Activated CD8-positive, alpha-beta memory T cell treated with anti-CD3 and anti-CD28 coated beads, Interleukin-2, amount 50 U/mL, for 4 hours (primary cell): ENCODE measurements at regions not wholly inside any gene's neighbourhood (a gene's known extent, or its start where the extent isn't known, plus 50 kb on each side); places are given as distances from the start of the nearest gene placed in this dataset.

Experiments
- DNase-seq: peaks from one replicate; pipeline ENCODE4 v3.0.0-alpha.2; 2020

DNA sequence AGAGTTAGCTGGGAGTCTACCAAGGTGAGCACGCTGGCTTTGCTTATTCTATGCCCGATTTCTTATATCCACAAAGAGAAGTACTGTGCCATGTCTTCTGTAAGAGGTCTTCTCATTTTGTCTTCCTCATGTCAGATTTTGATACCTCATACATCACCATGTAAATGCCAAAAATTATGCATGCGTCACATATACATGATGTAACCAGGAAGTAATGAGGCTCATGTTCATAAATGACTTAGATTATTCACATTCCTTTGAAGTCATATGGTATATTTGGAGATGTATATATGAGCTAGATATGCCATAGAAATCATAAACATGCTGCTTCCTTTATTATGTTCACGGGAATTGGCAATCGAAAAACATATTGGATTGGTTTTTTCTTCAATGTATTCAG, 97.7 kb upstream of the CELF2 start:
- no peak for DNase-seq

DNA sequence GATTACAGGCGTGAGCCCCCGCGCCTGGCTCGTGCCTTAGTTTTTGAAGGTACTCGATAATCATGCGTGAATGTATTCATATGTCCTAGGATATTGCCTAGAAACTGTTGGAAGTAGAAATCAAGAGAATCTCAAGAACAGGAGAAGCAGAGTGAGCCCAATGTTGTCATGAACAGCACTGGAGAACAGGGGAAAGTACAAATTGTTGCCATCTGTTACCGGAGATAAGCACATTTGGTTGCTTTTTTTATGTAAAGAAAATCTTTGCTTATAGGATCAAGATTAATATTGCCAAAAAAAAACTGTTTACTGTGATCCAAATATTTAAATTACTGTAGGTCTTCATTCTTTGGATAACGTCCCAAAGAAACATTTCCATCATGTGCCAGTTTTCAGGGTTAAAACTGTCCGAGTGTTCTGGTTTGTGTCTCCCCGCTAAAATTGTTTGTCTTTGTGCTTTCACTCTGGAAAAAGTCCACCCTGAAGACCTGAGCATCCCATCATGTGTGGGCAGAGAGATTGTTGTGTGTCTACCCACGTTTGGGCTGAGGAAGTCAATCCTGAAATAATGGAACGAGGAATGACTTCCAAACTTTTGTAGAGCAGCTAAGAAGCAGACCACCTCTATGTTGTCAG, 95.7 kb upstream of the CELF2 start:
- DNase-seq = no peak

DNA sequence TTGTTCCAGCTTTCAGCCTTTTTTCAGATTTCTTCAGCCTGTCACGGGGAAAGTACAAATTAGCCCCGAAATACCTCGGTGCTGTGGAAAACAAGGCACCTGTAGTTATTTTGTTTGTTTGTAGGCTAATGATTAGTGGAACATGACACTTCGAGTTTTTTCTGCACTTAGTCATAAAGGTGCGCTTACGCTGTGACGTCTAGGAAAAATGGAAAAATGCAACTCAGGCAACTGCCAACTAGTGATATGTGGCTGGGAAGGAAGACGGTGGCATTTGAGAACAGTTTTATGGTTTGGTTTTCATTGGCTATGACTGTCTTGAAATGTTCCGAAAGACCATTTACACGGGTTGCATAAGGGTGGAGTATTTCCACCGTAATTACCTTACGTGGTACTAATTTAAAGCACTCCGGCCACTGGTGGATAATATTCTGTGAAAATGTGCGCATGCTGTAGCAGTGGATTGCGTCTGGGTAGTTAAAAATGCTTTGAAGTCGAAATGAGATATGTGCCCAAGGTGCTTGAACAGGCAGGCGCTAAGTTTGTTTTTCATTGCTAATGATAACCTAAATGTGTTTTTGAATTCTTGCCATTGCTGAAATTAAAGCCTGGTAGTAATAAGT, 94.5 kb upstream of the CELF2 start:
- no peak for DNase-seq

DNA sequence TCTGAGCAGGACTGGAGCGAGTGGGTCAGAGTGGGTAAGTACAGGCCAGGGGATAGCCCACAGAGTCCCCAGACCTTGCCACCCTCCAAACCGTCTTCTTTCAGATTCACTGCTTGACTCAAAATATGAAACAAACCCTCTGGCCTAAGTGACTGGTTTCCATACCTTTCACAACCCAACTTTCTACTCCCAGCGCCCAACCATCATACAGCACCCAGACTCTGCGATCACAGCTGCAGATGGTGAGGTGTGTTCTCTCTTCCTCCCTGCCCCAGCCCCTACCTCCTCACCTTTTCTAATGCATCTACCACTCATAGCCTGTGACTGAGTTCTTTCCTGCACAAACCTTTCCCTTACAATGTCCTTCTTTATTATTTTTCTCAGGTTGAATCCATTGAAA, 92.0 kb upstream of the CELF2 start:
- DNase-seq = no peak

DNA sequence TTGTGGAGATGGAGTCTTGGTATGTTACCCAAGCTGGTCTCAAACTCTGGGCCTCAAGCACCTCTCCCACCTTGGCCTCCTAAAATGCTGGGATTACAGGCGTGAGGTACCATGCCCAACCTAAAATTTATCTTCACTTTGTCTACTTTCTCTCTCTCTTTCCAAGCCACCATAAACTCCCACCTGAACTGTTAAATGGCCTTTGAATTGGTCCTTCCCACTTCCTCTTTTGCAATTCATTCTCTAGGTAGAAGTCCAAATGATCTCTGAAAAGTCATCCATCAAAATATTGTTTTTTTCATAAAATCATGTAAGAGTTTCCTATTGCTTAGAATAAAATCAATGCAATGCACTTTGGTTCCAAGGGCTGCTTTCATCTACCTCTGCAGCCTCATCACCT, 90.1 kb upstream of the CELF2 start:
- no peak for DNase-seq

DNA sequence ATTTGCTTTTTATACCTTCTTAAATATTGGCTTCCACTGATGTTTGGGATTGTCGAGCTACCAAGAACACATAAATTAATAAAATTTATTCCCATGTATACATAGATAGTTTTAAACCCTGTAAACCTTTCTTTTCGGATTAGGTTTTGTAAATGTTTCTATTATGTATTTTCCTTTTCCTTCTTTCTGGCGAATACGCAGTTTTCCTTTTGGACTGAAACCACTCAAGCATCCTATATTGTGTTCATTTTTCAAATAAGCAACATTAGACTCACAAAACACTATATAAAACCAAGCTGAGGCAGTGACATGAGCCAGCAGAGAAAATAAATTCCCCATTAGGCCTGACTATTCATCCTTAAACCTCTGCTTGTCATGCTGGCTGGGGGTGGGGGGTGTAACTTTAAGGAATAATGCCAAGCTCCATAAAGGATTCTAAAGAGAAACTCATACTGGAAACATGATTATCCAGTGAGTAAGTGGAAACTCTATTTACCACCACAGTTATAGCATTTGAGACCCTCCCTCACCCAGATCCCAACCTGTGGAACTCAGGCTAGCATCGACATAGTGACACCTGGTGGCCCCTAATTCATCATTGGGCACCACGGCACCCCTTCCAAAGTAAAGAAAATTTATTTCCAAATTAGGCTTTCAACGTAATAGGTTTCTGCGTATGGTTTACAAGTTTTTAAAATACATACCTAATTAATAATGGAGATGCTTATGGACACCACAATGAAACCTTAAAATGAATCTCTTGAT, 86.5 kb upstream of the CELF2 start:
- no peak for DNase-seq

DNA sequence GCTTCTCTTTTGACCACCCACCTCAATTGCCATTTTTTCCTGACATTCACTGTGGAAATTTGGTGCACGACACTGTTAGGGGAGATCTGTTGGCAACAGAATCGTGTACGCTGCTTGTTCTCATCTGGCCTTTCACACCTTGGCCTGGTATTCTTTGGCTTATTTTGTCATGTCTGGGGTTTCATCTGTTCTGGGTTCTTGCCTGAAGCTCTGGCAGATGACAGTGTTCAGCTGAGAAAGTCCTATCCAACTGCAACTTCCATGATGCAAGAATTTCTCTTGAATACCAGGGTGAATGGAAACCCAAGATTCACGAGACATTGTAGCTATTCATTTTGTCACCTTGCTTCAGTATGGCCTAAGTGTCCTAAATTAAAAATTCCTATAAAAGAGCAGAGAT, 82.6 kb upstream of the CELF2 start:
- DNase-seq = no peak

DNA sequence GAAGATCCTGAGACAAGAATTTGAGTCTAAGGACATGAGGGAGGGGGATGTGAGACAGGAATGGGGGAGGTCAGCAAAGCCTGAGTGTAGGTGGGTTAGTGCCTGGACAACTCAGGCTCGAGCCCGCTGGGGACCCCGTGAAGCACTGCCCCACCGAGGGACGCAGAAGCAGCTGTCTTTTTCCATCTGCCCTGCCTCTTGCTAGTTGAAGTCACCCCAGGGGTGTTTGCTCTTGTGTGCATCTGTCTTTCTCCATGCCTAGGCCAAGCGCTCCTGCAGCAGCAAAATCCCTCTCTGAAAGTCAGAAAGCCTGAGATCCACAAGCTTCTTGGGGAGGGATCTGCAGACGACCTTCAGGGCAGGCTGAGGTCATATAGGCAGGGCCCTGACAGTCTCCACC, 79.0 kb upstream of the CELF2 start:
- DNase-seq = no peak

DNA sequence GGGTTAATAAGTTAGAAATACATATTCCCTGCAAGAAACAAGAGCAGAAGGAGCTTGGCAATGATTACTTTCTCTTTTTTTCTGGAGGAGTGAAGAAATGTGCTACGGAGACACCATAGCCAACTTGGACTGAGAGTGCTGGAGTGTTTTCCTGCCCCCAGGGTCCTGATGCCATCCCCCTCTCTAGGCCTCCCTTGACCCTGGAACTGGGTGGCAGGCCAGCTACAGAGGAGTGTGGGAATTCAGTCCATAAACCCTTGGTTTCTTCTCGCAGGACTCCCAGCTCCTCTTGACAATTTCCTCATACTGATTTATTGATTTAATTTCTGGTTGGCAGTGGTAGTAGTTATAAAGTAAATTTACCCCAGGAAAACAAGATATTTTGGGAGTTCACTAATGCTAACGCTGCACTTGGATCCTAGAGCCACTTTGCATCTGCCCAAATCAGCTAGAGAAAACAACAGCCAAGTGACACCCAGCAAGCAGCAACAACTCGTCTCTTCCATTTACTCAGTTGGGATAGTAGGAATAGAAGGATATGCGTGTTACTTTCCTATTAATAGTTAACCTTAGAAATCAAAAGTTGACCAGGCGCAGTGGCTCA, 76.4 kb upstream of the CELF2 start:
- DNase-seq = no peak

DNA sequence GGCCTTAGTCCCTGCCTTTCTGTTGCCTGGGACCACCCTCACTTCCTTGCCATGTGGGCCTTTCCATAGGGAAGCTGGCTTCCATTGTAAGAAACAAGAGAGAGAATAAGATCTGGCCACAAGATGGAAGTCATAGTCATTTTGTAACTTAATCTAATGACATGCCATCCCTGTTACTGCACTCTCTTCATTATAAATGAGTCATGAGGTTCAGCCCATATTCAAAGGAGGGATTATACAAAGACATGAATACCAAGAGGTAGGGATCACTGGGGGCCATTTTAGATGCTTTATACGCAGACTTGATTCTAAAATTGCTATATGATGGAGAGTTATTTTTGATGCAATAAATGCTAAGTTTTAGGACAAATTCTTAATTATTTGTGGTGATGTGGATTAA, 75.2 kb upstream of the CELF2 start:
- no peak for DNase-seq

DNA sequence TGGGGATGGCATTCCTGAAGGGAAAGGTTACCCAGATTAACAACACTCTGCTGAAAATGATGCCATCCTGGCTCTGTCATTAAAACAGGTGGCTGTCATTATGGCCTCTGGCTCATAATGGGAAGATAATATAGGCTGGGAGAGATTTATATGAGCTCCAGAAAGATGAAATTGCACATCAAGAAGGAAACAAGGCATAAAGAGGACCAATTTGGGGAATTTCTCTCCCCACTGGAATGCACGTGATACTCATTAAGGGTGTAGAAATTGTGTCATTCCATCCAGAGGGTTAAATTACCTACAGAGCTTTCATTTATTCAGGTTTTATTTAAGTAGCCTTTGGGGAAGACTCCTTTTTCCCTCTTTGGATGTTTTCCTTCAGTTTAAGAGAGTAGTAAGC, 71.6 kb upstream of the CELF2 start:
- no peak for DNase-seq

DNA sequence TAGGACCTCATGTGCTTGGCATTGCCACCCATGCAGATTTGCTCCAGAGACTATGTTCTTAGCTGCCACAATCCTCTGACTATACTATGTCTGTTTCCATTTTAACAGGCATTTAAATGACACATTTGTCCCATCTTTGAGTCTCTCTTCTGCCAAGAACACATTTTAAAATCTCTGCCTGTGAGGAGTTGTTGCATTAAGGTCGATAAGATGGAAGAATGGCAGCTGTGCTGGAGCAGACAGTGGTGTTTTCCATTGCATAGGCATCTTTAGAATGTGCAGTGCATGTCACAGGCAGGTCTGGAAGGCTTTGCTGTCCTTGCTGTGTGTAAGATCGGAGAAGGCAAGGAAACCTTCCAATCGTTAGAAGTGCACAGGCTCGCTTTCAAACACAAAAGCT, 70.9 kb upstream of the CELF2 start:
- DNase-seq = no peak

DNA sequence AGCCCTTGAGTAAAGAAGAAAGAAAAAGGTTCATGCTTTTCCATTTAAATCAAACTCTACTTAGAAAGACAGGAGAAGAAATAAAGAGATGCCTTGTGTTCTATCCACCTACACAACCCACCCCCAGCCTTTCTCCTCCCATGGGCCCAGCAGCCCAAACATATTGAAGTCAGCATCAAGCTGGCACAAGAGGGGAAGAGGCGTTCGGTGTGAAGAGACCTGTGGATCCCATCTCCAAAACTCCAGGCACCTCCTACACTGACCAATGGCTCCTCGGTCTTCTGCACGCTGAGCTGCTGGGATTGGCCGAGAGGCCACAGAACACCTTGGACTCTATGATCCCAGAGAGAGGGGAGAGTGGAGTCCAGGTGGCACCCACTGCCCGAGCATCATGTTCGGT, 66.0 kb upstream of the CELF2 start:
- no peak for DNase-seq

DNA sequence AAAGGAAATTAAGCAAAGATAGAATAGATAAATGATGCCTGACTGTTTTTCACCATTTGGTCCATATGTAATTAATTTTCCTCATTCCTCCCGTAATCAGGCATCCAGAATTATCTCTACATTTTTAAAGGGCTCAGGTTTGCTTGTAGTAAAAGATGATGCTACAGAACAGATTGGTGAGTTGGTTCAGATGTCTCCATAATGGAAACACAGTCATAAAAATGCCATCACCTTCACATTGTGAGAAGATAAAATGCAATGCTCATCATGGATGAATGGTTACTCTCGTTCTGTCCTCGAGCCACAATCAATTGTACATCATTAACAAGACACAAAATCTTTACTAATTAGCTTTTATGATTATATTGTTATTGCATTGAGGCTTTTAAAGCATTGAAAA, 64.9 kb upstream of the CELF2 start:
- DNase-seq = no peak

DNA sequence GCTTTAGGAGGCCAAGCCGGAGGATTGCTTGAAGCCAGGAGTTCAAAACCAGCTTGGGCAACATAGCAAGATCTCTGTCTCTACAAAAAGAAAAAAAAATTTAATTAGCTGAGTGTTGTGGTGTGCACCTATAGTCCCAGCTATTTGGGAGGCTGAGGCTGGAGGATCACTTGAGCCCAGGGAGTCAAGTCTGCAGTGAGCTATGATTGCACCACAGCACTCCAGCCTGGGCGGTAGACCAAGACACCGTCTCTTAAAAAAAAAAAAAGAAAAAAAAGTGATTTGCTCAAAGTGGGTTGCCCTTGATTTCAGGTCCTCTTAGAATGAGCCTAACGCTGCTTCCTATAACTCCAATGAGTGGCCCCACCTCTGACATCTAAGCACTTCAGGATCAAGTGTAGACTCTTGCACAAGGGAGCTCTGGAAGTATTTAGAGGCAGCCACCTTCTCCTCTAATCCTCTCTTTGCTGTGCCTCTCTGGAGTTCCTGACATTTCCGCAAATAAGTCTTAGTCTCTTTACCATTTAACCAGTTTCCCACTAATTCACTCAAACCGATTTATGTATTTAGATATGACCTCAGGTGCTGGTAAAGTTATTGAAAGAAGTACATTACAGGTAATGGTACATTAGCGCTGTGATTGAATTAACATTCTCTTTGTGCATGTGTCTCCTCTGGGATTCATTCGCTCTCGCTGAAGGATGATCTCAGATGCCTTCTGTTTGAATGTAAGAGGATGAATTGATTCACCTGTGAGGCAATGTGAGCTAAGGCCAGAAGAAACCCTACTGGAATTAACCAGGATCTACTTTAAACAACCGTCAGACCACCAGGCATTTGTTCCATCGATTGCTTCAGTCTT, 60.8 kb upstream of the CELF2 start:
- DNase-seq = no peak

DNA sequence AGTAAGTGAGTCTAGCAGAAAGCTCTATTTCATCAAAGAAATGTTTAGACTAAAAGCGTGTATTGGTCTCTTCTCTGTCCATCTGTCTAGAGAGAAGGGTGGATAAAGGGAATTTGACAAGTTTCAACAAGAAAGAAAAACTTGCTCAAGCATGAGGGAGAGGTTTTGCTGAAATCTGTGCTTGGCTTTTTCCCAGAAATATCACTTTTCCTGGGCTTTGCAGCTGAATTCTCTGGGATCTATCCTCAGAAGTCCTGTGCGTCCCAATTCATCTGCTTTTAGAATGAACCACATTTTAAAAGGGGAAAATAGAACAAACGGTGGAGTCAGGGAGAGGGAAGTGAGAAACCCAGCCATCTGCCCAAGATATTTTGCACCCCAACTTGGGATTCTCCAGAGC, 59.6 kb upstream of the CELF2 start:
- no peak for DNase-seq

DNA sequence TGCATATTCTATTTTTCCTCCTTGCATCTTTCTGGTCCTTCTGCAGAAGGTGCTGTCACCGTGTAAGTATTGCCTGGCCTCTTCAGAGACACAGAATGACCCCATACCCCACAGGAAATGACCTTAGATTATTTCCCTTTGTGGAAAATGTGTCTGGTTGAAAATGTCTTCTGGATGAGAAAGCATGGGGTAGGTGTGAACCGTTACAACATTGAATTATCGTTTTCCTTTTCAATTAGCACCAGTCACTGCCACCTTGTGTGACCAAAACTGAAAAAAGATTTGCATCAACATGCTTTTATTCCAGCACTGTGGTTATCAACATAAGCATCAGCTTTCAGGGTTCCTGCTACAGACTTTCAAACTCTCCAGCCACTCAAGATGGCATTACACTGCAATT, 58.0 kb upstream of the CELF2 start:
- DNase-seq = no peak

DNA sequence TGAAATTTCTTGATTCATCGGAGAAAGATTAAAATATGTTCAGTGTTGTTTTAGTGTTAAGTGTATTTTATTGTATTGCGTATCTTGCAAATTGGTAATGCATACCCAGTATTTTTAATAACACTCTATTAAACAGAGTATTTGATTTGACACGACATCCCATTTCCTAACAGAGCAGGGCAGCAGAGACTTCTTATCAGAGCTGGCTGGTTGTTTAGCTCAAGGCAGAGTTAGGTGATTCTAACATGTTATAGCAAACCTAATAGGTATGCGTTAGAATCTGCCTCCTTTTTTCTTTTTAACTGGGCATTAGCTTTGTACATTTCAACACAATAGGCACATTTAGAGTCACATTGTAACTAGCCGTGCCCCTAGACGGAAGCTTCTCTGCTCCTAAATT, 57.1 kb upstream of the CELF2 start:
- DNase-seq = no peak

DNA sequence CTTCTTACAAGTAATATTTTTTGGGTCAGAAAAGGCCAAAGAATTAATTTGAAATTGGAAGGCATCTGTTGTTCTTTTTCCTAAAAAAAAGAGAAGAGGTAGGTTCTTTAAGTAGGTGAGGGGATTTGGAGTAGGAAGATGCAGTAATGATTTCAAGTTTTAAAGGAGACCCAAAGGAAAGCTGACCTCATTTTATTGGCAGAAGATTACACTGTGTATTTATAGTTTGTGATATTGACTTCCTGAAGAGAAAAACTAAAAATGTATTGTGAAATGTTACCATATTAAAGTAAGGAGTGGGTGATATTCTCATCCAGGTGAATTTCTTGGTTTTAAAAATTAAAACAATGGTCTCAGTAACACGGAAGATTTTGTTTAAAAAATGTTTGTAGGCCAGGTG, 56.6 kb upstream of the CELF2 start:
- no peak for DNase-seq

DNA sequence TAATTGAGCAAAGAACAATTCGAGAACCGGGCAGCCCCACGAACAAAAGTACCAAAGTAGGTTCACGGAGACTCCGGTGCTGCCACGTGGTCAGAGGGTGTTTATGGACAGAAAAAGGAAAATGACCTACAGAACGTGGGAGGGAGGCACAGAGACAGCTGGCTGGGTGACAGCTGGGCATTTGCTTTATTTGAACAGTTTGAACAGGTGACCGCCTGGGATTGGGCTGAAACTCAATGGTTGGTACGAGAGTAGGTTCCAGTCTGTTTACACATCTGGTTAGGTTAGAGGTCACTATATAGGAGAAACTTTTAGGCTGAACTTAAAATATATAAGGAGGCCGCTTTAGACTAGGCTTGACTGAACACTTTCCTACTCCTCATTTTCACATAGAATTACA, 50.6 kb upstream of the CELF2 start:
- no peak for DNase-seq

DNA sequence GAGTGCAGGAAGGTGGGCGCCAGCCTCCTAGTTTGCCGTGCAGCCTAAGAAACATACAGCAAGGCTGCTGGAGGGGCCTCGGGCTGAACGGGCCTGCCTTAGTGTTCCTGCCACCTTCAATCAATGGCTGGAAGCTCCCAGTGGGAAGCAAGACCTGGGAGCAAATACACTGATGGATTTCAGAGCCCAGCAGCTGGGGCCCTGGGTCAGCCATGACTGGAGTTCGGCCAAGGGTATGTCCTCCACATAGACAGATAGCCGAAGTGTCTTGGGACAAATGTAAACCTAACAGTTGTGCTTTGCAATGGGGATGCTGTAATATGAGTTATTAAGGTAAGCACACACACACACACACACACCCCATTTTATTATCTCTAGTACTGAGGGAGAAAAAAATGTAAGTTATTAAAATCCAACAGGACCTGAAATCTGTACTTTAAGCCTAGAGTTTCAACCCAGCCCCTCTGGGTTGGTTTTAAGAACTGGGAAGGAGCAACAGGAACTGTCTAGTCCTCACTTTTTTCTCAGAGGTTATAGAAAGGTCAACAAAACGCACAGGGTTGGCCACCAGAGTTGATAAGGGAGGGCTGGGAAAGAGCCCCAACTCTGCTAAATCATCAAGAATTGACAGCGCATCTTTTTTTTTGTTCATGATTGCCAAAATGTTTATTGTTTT, 50.0 kb upstream of the CELF2 start:
- no peak for DNase-seq
